IPS-18c (cell line): ENCODE measurements at regions not wholly inside any gene's neighbourhood (a gene's known extent, or its start where the extent isn't known, plus 50 kb on each side); places are given as distances from the start of the nearest gene placed in this dataset.

Experiments
- H3K4me3 ChIP-seq: 2 replicates; pipeline ENCODE4 v1.7.0; 2013; ENCODE audit warnings: low read depth, mild to moderate bottlenecking, low read length, moderate library complexity; ENCODE audit not compliant: insufficient read depth
- H3K9me3 ChIP-seq: one replicate; pipeline ENCODE4 v1.6.1; 2013; ENCODE audit warnings: mild to moderate bottlenecking, low read length, moderate library complexity; ENCODE audit not compliant: control insufficient read depth, insufficient read depth

DNA sequence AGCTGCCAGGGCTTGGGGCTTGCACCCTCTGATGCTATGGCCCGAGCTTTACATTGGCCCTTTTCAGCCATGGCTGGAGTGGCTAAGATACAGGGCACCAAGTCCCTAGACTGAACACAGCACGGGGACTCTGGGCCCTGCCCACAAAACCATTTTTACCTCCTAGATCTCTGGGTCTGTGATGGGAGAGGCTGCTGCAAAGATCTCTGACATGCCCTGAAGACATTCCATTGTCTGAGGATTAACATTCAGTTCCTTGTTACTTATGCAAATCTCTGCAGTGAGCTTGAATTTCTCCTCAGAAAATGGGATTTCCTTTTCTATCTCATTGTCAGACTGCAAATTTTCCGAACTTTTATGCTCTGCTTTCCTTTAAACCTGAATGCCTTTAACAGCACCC is 337.0 kb upstream of the SMC2 start:
- peaks cover 3% of the 10 kb centered on the region for H3K9me3 ChIP-seq
- H3K4me3 ChIP-seq: no peak overlapping the region

- H3K9me3 ChIP-seq: peaks cover 3% of the 10 kb centered on the region
- H3K4me3 ChIP-seq: no peak overlapping the region
Observed at GRCh38 chr9:103761466-103761865, 332.6 kb upstream of the SMC2 start.

DNA sequence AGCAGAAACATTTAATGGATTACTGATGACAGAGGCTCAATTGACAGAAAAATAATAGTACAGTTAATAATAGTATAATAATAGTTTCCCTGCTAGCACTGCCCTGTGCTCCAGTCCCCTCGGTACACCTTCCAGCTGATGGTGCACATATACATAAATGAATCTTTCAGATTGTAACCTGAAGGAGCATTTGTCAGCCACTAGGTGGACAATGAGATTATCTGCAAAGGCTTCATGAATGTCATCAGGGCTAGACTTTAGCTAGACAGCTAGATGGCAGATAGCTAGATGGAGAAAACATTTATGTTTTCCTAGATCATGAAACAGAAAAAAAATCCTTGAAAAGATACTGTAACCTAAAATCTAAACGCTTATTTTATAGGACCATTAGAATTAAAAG is 304.4 kb upstream of the SMC2 start:
- Histone ChIP-seq H3K4me3 (no peak overlapping the region), H3K9me3 (no peaks in the 10 kb centered on the region)

- no peak overlapping the region for H3K4me3 ChIP-seq
- no peaks in the 10 kb centered on the region for H3K9me3 ChIP-seq
Observed at GRCh38 chr9:103798620-103799019, 295.5 kb upstream of the SMC2 start.

- no peak overlapping the region for H3K4me3 ChIP-seq
Observed at GRCh38 chr9:103799959-103800358, 294.1 kb upstream of the SMC2 start.

GRCh38 chr9:103802068-103802467 is 292.0 kb upstream of the SMC2 start:
- Histone ChIP-seq H3K4me3 (no peak overlapping the region), H3K9me3 (no peaks in the 10 kb centered on the region)

More at GRCh38 chr9:103799959-103800358, 294.1 kb upstream of the SMC2 start:
- H3K9me3 ChIP-seq: no peaks in the 10 kb centered on the region

DNA sequence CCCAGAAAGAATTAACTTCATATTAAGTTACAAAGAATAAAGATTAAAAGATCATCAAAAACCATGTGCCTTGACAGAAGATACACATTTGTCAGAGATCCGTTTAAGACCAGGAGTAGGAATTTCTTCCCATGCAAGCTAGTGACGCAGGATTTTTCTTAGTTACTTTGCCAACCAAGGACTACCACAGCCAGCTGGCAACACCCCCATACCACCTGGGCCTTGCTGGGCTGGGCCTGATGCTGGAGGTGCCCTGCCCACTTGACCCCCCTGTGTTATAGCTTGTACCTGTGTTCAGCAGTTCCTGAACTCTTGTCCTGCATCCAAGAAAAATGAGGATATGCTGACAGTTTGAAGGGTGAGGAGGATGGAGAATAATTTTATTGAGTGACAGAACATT is 290.9 kb upstream of the SMC2 start:
- Histone ChIP-seq H3K9me3 (no peaks in the 10 kb centered on the region), H3K4me3 (no peak overlapping the region)

- H3K9me3 ChIP-seq: no peaks in the 10 kb centered on the region
Observed at GRCh38 chr9:103804077-103804735, 289.9 kb upstream of the SMC2 start.

GRCh38 chr9:103809745-103810144 is 284.4 kb upstream of the SMC2 start:
- H3K4me3 ChIP-seq: no peak overlapping the region
- peaks cover 2% of the 10 kb centered on the region for H3K9me3 ChIP-seq

More at GRCh38 chr9:103804077-103804735, 289.9 kb upstream of the SMC2 start:
- no peak overlapping the region for H3K4me3 ChIP-seq

DNA sequence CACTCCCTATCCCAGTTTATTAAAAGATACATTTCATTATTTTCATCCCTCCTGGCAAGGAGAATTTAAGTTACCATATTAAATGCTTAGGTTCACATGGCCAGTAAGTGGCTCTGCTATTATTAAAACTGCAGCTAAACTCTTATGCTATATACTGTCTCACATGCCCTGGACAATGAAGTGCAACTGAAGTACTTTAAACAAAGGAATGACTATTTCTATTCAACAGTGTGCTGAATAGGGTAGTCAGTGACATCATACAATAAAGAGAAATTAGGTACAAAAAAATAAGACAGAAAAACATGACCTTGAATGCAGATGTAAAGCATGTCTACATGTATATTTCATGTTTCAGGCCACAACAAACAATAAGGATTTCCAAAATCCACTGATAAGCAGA is 282.6 kb upstream of the SMC2 start:
- H3K9me3 ChIP-seq: peaks cover 2% of the 10 kb centered on the region

GRCh38 chr9:103816146-103816545 is 278.0 kb upstream of the SMC2 start:
- peaks cover 2% of the 10 kb centered on the region for H3K9me3 ChIP-seq

More for the DNA sequence above, 282.6 kb upstream of the SMC2 start:
- no peak overlapping the region for H3K4me3 ChIP-seq

DNA sequence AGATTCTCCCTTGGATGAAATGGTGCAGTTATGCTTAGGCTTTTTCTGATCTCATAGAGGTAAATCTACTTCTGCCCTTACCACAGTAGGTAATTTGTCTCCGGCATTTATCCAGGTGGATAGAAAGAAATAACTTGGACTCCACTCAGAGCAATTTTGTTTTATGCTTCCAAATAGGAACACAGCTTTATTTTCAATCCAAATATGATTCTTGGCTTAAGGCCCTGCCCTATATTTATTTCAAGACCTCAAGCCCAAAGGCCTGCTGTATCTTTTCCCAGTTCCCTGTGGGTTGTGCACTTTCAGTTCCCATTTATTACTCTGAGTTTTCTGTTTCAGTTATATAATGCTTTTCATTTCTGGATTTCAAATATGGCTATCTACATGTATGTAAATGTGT is 274.2 kb upstream of the SMC2 start:
- H3K4me3 ChIP-seq: no peak overlapping the region
- no peaks in the 10 kb centered on the region for H3K9me3 ChIP-seq

More at GRCh38 chr9:103816146-103816545, 278.0 kb upstream of the SMC2 start:
- no peak overlapping the region for H3K4me3 ChIP-seq

DNA sequence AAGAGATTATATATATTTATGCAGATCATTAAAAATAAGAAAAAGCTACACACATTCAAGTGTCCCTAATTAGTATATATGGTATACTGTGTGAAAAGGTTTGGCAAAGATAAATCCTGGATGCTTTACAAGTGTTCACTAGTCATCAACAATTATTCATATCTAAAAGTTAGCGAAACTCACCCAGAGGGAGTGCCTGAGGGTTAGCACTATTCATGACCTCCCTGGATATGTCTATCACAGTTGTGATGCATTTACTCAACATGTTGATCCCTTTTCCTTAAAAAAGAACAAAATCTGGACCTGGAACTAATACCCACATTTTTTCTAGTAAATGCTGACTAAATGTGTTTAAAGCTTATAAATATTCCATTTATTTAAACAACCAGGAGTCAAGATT is 273.0 kb upstream of the SMC2 start:
- H3K9me3 ChIP-seq: no peaks in the 10 kb centered on the region

GRCh38 chr9:103837940-103838339 is 256.2 kb upstream of the SMC2 start:
- no peaks in the 10 kb centered on the region for H3K9me3 ChIP-seq

More for the DNA sequence above, 273.0 kb upstream of the SMC2 start:
- no peak overlapping the region for H3K4me3 ChIP-seq

DNA sequence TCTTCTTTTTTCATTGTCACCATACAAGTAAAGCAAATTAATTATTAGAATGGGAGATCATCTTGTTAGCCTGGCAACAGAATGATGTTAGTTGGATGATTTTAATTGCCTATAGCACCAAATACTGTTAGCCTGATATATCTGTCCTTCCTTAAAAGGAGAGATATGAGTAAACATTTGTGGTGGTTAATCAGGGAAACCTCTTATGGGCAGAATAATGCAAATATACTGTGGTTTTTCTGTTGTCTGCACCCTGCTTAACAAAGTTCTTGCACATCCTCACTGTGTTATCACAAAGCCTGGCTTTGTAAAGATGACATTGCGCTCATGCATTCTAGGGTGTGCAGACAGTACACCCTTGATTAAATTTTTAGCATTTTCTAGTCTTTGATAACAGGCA is 254.9 kb upstream of the SMC2 start:
- Histone ChIP-seq H3K9me3 (no peaks in the 10 kb centered on the region), H3K4me3 (no peak overlapping the region)

More at GRCh38 chr9:103837940-103838339, 256.2 kb upstream of the SMC2 start:
- H3K4me3 ChIP-seq: no peak overlapping the region

DNA sequence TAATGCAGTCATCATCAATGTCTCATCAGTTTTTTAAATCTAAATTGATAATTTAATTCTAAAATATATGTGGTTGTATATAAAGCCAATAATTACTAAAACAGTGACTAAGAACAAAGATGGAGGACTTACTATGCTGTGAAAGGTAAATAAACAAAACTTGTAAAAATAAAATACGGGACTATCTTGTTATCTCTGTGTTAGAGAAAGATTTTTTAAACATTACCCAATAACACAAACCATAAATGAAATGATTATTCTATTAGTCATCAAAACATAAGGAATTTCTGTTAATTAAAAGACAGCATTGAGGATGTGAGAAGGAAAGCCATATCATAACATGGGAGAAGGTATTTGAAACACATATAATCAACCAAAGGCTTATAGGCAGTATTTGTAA is 226.2 kb upstream of the SMC2 start:
- Histone ChIP-seq H3K9me3 (no peaks in the 10 kb centered on the region), H3K4me3 (no peak overlapping the region)

- Histone ChIP-seq H3K4me3 (no peak overlapping the region), H3K9me3 (no peaks in the 10 kb centered on the region)
Observed at GRCh38 chr9:103872811-103873210, 221.3 kb upstream of the SMC2 start.

GRCh38 chr9:103881419-103881818 is 212.7 kb upstream of the SMC2 start:
- no peak overlapping the region for H3K4me3 ChIP-seq

DNA sequence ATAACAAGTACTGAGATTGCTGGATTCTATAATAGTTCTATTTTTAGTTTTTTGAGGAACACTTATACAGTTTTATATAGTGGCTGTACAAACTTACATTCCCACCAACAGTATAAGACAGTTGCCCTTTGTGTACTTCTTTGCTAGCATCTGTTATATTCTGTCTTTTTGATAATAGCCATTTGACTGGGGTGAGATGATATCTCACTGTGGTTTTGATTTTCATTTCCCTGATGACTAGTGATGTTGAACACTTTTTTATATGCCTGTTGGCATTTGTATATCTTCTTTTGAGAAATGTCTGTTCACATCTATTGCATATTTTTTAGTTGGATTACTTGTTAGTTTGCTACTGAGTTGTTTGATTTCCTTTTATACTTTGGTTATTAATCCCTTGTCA is 204.1 kb upstream of the SMC2 start:
- H3K4me3 ChIP-seq: no peak overlapping the region
- no peaks in the 10 kb centered on the region for H3K9me3 ChIP-seq

More at GRCh38 chr9:103881419-103881818, 212.7 kb upstream of the SMC2 start:
- H3K9me3 ChIP-seq: no peaks in the 10 kb centered on the region
